GM18868 (cell line): ENCODE measurements at regions not wholly inside any gene's neighbourhood (a gene's known extent, or its start where the extent isn't known, plus 50 kb on each side); places are given as distances from the start of the nearest gene placed in this dataset.

Source experiments
- ATAC-seq: cut with Tn5 transposase; IDR thresholded peaks from one replicate; pipeline ENCODE4 v1.9.1; 2021; ENCODE audit warnings: mild to moderate bottlenecking, moderate library complexity; ENCODE audit not compliant: unreplicated experiment

GRCh38 chrX:25226151-25226550 is 210.4 kb upstream of the ARX start:
- no peak for ATAC-seq

DNA sequence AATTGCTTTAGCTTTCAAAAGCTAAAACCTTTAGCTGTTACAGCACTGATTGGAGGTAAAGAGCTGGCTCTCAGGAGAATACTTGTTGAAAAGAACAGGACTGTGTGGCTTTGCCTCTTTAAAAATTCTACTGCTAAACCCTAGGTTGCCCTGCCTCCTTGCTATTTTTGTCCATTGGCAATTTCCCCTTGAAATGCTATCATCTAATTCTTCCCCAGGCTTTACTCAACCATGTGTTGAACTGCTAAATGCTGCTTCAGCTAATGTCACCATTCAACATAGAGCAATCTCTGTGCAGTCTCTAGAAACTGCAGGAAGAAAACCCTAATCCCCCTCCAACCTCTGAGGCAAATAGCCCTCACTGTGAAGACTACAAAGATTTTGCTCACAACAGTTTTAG is 203.7 kb upstream of the ARX start:
- no peak for ATAC-seq

- no peak for ATAC-seq
Measured at GRCh38 chrX:25213611-25214010, 197.8 kb upstream of the ARX start.

DNA sequence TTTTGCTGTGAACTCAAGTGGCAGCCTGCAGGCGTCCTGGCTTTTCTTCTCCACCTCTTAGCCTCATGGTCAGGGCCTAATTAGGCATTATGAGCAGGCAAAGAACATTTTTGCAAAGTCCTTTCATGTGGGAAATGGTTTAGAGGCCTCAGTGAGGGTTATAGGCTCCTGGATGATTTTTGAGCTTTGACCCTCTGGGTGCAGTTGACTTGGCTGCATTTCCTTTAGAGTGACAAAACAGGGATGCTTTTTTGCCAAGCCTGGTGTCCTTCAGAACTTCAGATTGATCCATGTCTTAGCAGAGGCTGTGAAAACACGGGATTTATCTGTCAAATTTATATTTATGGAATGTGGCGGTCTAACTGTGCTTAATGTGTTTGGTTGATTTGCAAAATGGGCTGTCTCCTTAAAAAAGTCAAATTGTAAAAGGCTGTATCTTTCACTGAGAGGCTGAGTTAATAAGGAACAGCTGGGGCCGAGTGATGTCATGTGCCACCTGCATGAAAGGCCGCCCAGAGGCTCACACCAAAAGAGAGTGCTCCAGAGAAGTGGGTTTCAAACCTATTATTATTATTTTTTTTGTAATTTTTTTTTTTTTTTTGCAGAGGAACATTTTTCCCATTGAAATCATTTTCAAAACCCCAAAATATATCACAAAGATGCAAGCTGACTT is 192.2 kb upstream of the ARX start:
- ATAC-seq, result no peak

- ATAC-seq, result no peak
Measured at GRCh38 chrX:25206778-25207177, 191.0 kb upstream of the ARX start.

DNA sequence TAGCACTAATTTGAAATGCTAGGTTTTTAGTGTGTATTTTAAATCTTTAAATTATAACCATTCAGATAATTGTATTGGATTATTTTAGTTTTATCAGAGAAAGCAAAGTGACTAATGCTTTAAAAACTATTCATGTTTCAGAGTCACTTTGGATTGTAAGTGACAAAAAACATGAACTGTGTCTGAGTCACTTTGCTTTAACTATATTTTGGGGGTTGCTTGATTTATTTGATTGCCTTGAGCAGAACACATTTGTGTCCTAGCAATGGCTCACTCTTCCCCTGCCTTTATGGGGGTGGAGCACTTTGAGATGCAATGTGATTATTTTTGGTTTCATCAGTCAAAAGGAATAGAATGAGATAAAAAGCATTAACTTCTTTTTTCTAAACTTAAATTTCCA is 188.4 kb upstream of the ARX start:
- ATAC-seq, result no peak

- no peak for ATAC-seq
Measured at GRCh38 chrX:25202827-25203226, 187.1 kb upstream of the ARX start.

GRCh38 chrX:25198891-25199290 is 183.1 kb upstream of the ARX start:
- ATAC-seq, result no peak

DNA sequence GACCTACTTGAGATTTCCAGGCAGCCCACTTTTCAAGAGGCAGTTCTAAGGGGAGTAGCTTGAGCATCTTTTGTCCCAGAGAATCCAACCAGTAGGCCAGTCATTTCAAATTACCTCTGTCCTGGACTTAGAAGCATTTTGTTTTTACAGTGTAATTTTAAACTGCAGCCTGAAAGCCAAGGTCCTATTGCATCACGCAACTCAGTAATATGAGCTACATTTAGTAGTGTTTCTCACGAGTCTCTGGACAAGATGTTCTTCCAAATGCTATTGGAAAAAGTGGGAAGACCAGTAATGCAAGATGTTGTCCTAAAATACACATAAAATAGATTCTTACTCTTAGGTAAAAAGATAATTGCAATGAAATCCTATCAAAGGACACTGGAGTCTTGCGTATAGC is 182.5 kb upstream of the ARX start:
- no peak for ATAC-seq

DNA sequence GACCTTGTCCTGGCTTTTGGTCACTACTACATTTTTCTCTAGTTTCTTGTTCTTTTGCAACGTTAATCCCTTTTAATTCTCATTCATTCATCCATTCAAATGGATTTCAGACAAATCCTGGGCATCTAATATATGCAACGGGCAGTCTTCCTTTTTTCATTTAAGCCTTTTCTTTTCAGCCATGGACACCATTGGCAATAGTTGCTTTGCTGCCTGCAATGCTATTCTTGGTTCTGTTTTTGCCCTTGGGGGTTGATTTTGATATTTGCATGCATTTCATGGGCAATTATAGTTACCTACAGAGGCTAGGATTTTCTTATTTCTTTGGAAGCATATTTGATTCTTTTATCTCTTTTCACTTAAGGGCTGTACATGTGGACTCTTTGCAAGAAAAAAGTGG is 180.5 kb upstream of the ARX start:
- ATAC-seq, result no peak

GRCh38 chrX:25191403-25191802 is 175.6 kb upstream of the ARX start:
- ATAC-seq, result no peak

- no peak for ATAC-seq
Measured at GRCh38 chrX:25181775-25182174, 166.0 kb upstream of the ARX start.

GRCh38 chrX:25180242-25180641 is 164.5 kb upstream of the ARX start:
- no peak for ATAC-seq

DNA sequence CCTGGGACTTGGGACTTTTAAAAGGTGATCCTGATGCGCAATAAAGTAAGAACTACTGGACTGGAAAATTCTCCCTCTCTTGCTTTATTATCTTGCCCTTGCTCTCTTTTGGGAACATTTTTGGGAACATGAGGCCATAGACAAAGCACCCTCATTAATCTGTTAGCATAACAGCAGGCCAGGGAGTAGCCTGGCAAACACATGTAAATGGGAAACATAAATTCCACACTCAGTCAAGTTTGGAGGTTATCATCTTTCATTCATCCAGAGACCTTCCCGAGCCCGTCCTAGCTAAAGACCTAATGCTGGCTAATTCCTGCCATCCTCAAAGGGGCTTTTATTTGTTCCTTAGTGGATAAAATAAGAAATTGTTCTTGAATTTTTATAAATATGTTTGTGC is 162.8 kb upstream of the ARX start:
- no peak for ATAC-seq

GRCh38 chrX:25175743-25176142 is 160.0 kb upstream of the ARX start:
- ATAC-seq, result no peak

DNA sequence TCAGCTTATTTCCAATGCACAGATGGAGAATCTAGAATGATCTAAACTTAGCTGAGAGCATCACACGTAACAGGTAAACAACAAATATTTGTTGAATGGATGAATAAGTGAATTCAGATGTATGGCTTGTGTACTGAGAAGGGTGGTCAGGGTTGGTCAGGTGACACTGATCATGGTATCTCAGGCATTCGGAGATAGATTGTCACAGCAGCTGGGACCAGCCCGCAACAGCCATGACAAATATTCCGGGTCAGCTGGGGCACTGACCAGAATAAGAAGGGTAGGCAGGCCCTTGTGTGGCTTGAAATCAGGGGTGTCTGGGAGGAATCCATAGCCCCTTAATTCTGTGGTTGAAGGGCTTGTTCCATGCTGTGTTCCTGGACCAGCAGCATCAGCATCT is 159.4 kb upstream of the ARX start:
- ATAC-seq, result no peak

- ATAC-seq, result no peak
Measured at GRCh38 chrX:25166546-25166945, 150.8 kb upstream of the ARX start.

- no peak for ATAC-seq
Measured at GRCh38 chrX:25166145-25166544, 150.4 kb upstream of the ARX start.

DNA sequence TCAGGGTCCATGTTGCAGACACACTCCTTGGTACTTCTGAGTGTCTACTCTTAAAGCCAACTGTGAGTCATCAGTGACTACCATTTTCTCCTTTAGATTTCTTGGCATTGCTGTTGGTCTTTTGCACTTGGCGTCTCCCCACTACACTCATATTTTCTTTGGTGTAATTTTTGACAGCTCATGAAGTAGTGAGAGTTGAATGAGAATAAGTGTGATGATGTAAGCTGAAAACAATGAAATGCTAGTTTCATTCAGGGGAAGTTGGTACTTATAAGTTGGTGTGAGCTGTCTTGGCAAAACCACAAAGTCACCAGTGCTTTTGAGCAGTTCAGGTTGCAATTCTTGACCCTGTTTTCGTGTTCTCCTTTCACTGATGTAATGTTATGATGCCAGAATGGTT is 142.9 kb upstream of the ARX start:
- ATAC-seq, result no peak

GRCh38 chrX:25156832-25157231 is 141.1 kb upstream of the ARX start:
- ATAC-seq, result no peak

GRCh38 chrX:25156323-25156722 is 140.6 kb upstream of the ARX start:
- ATAC-seq, result no peak

GRCh38 chrX:25154168-25154567 is 138.4 kb upstream of the ARX start:
- ATAC-seq, result no peak

GRCh38 chrX:25151749-25152148 is 136.0 kb upstream of the ARX start:
- no peak for ATAC-seq
